ENCODE measurements at regions not wholly inside any gene's neighbourhood (a gene's known extent, or its start where the extent isn't known, plus 50 kb on each side); places are given as distances from the start of the nearest gene placed in this dataset.

GRCh38 chr22:47810505-47811500, 1048.4 kb downstream of the TBC1D22A start:
- H3K4me3 ChIP-seq (replicated peaks in 1 of 2; ENCODE audit: low read depth in 1 of 2, low read length in 2 of 2) = no peak overlapping the region
- RAD21 ChIA-PET (ENCODE audit: low non-redundant PET in 1 of 2, low total read pairs in 2 of 2, uncharacterized antibody in 2 of 2, unreplicated experiment in 2 of 2) = no interaction called here
- intact Hi-C loops (cut with micrococcal nuclease) = no loop called here
- DNase-seq (ENCODE audit: low read depth, low spot score) = no peak
- no peaks in the 10 kb centered on the region for H4K20me1 ChIP-seq (ENCODE audit: insufficient read depth)
- H3K27ac ChIP-seq (ENCODE audit: low read depth, low read length) = no peak overlapping the region
- no peaks in the 10 kb centered on the region for H3K9me2 ChIP-seq (ENCODE audit: insufficient read depth)
- peaks cover 0 to 8% of the 10 kb centered on the region in 2 experiments; a peak in 1 of 4 replicates for H3K9me3 ChIP-seq (ENCODE audit: control insufficient read depth in 1 of 2, insufficient read depth in 1 of 2, low read depth in 1 of 2, low read length in 2 of 2)
- H3K9ac ChIP-seq (ENCODE audit: low read length) = no peak overlapping the region
- H3K36me3 ChIP-seq (ENCODE audit: control insufficient read depth in 1 of 2, insufficient read depth in 2 of 2, low read length in 2 of 2) = no peaks in the 10 kb centered on the region
- no peak overlapping the region for H3K4me2 ChIP-seq (ENCODE audit: low read length)
- CTCF ChIA-PET = no interaction called here
- no peak for ATAC-seq
- H3K4me1 ChIP-seq (ENCODE audit: control insufficient read depth in 1 of 2, insufficient read depth in 2 of 2, low read length in 2 of 2) = no peaks in the 10 kb centered on the region
- POLR2A ChIA-PET = no interaction called here
- H2AFZ ChIP-seq (ENCODE audit: low read depth, low read length, poor library complexity, severe bottlenecking) = no peak overlapping the region
- H3K27me3 ChIP-seq (ENCODE audit: insufficient read depth, low read length) = no peaks in the 10 kb centered on the region
- H3K79me2 ChIP-seq (ENCODE audit: insufficient read depth, low read length) = no peaks in the 10 kb centered on the region
- no TSS peak for BruUV-seq (replicated peaks)
- no peak for TF ChIP-seq JUND (IDR thresholded peaks at IDR 0.05)
- no peak for TF ChIP-seq EGR1 (IDR thresholded peaks at IDR 0.05; ENCODE audit: low read depth)
- no peak for TF ChIP-seq REST (IDR thresholded peaks at IDR 0.05; ENCODE audit: low read depth)
- TF ChIP-seq CBX3 (IDR thresholded peaks at IDR 0.05; ENCODE audit: low read depth) = no peak
- TF ChIP-seq, protein P1, sequence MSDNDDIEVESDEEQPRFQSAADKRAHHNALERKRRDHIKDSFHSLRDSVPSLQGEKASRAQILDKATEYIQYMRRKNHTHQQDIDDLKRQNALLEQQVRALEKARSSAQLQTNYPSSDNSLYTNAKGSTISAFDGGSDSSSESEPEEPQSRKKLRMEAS (IDR thresholded peaks at IDR 0.05) = no peak
- TF ChIP-seq POLR2A (IDR thresholded peaks at IDR 0.05; ENCODE audit: borderline replicate concordance, extremely low read depth, insufficient read depth, insufficient read length) = no peak
- no peak for TF ChIP-seq EZH2phosphoT487 (IDR thresholded peaks at IDR 0.05; ENCODE audit: borderline replicate concordance)
- TF ChIP-seq FOSL1 (IDR thresholded peaks at IDR 0.05; ENCODE audit: low read depth) = no peak
- TF ChIP-seq CTCF (IDR thresholded peaks at IDR 0.05 in 2 of 3, conservative IDR thresholded peaks at IDR 0.05 in 1 of 3; ENCODE audit: borderline replicate concordance in 1 of 3, insufficient read depth in 1 of 3, low read depth in 2 of 3, low read length in 2 of 3) = no peak
- TF ChIP-seq YY1 (IDR thresholded peaks at IDR 0.05; ENCODE audit: extremely low read depth, insufficient replicate concordance, low read depth, low read length) = no peak
- TF ChIP-seq ZNF274 (IDR thresholded peaks at IDR 0.05; ENCODE audit: low read depth, low read length) = no peak
- no peak for TF ChIP-seq ELF1 (IDR thresholded peaks at IDR 0.05; ENCODE audit: borderline replicate concordance, low read depth)
- TF ChIP-seq ZFX (IDR thresholded peaks at IDR 0.05) = no peak
